ENCODE measurements at regions not wholly inside any gene's neighbourhood (a gene's known extent, or its start where the extent isn't known, plus 50 kb on each side); places are given as distances from the start of the nearest gene placed in this dataset.
"Not testable (repeated sequence)": the region's sequence is repeated elsewhere in the genome, so short reads cannot be mapped to it uniquely, and the experiment has no call there.

- Mint-ChIP-seq H3K4me1 (no peaks in the 10 kb centered on the region), H3K4me3 (no peak overlapping the region), H3K9me3 (peaks cover 0 to 35% (median 15%) of the 10 kb centered on the region in 6 donors), H3K27me3 (ENCODE audit: low read depth in 3 of 3) (peaks cover 0 to 1% (median 0%) of the 10 kb centered on the region in 3 donors), H3K36me3 (no peaks in the 10 kb centered on the region), H3K27ac (no peak overlapping the region)
- no peak for DNase-seq
Measured at GRCh38 chr10:65273115-65273514, 1652.7 kb upstream of the LRRTM3 start.

GRCh38 chr10:65275296-65275695 is 1650.5 kb upstream of the LRRTM3 start:
- DNase-seq, result no peak
- no peaks in the 10 kb centered on the region for H3K4me1 Mint-ChIP-seq
- H3K27ac Mint-ChIP-seq, result no peak overlapping the region
- peaks cover 0 to 1% (median 0%) of the 10 kb centered on the region in 3 donors for H3K27me3 Mint-ChIP-seq (ENCODE audit: low read depth in 3 of 3)
- no peak overlapping the region for H3K4me3 Mint-ChIP-seq
- H3K36me3 Mint-ChIP-seq, result no peaks in the 10 kb centered on the region
- peaks cover 4 to 47% (median 21%) of the 10 kb centered on the region in 6 donors for H3K9me3 Mint-ChIP-seq

GRCh38 chr10:65284495-65285041 is 1641.3 kb upstream of the LRRTM3 start:
- no peak for DNase-seq
- Mint-ChIP-seq H3K36me3 (peaks cover 0 to 3% (median 0%) of the 10 kb centered on the region in 3 donors), H3K27me3 (ENCODE audit: low read depth in 3 of 3) (peaks cover 0 to 3% (median 0%) of the 10 kb centered on the region in 3 donors), H3K9me3 (peaks cover 22 to 52% (median 28%) of the 10 kb centered on the region in 6 donors), H3K4me1 (no peaks in the 10 kb centered on the region), H3K27ac (no peak overlapping the region), H3K4me3 (no peak overlapping the region)

GRCh38 chr10:65285726-65286125 is 1640.1 kb upstream of the LRRTM3 start:
- H3K4me1 Mint-ChIP-seq; H3K27me3 Mint-ChIP-seq (ENCODE audit: low read depth in 3 of 3); H3K4me3 Mint-ChIP-seq; H3K36me3 Mint-ChIP-seq; DNase-seq; H3K27ac Mint-ChIP-seq: not testable (repeated sequence)
- peaks cover 23 to 54% (median 27%) of the 10 kb centered on the region in 6 donors for H3K9me3 Mint-ChIP-seq

GRCh38 chr10:65291286-65291685 is 1634.5 kb upstream of the LRRTM3 start:
- H3K27ac Mint-ChIP-seq, result no peak overlapping the region
- H3K27me3 Mint-ChIP-seq (ENCODE audit: low read depth in 3 of 3), result no peaks in the 10 kb centered on the region
- H3K9me3 Mint-ChIP-seq, result peaks cover 6 to 24% (median 16%) of the 10 kb centered on the region in 6 donors
- H3K4me1 Mint-ChIP-seq, result no peaks in the 10 kb centered on the region
- peaks cover 0 to 3% (median 0%) of the 10 kb centered on the region in 3 donors for H3K36me3 Mint-ChIP-seq
- DNase-seq, result no peak
- no peak overlapping the region for H3K4me3 Mint-ChIP-seq

GRCh38 chr10:65292551-65292950 is 1633.3 kb upstream of the LRRTM3 start:
- no peak overlapping the region for H3K27ac Mint-ChIP-seq
- peaks cover 8 to 21% (median 13%) of the 10 kb centered on the region in 6 donors for H3K9me3 Mint-ChIP-seq
- DNase-seq, result no peak
- no peaks in the 10 kb centered on the region for H3K36me3 Mint-ChIP-seq
- no peak overlapping the region for H3K4me3 Mint-ChIP-seq
- H3K27me3 Mint-ChIP-seq (ENCODE audit: low read depth in 3 of 3), result no peaks in the 10 kb centered on the region
- no peaks in the 10 kb centered on the region for H3K4me1 Mint-ChIP-seq

GRCh38 chr10:65294329-65294728 is 1631.5 kb upstream of the LRRTM3 start:
- Mint-ChIP-seq H3K4me1 (no peaks in the 10 kb centered on the region), H3K4me3 (no peak overlapping the region), H3K27me3 (ENCODE audit: low read depth in 3 of 3) (no peaks in the 10 kb centered on the region), H3K36me3 (no peaks in the 10 kb centered on the region), H3K9me3 (peaks cover 5 to 21% (median 11%) of the 10 kb centered on the region in 6 donors), H3K27ac (no peak overlapping the region)
- no peak for DNase-seq

GRCh38 chr10:65301181-65301580 is 1624.7 kb upstream of the LRRTM3 start:
- H3K9me3 Mint-ChIP-seq, result peaks cover 6 to 21% (median 11%) of the 10 kb centered on the region in 6 donors
- no peak overlapping the region for H3K27ac Mint-ChIP-seq
- DNase-seq, result no peak
- H3K36me3 Mint-ChIP-seq, result peaks cover 0 to 4% (median 0%) of the 10 kb centered on the region in 3 donors
- H3K4me1 Mint-ChIP-seq, result no peaks in the 10 kb centered on the region
- no peaks in the 10 kb centered on the region for H3K27me3 Mint-ChIP-seq (ENCODE audit: low read depth in 3 of 3)
- H3K4me3 Mint-ChIP-seq, result no peak overlapping the region

GRCh38 chr10:65306201-65306600 is 1619.6 kb upstream of the LRRTM3 start:
- H3K4me1 Mint-ChIP-seq, result no peaks in the 10 kb centered on the region
- H3K4me3 Mint-ChIP-seq, result no peak overlapping the region
- H3K9me3 Mint-ChIP-seq, result peaks cover 2 to 26% (median 10%) of the 10 kb centered on the region in 6 donors
- no peak for DNase-seq
- H3K27ac Mint-ChIP-seq, result no peak overlapping the region
- H3K36me3 Mint-ChIP-seq, result peaks cover 0 to 4% (median 0%) of the 10 kb centered on the region in 3 donors
- no peaks in the 10 kb centered on the region for H3K27me3 Mint-ChIP-seq (ENCODE audit: low read depth in 3 of 3)

- Mint-ChIP-seq H3K9me3 (peaks cover 3 to 38% (median 16%) of the 10 kb centered on the region in 6 donors), H3K4me1 (no peaks in the 10 kb centered on the region), H3K27ac (no peak overlapping the region), H3K36me3 (no peaks in the 10 kb centered on the region), H3K27me3 (ENCODE audit: low read depth in 3 of 3) (no peaks in the 10 kb centered on the region), H3K4me3 (no peak overlapping the region)
- no peak for DNase-seq
Measured at GRCh38 chr10:65312876-65313275, 1613.0 kb upstream of the LRRTM3 start.

- Mint-ChIP-seq H3K27me3 (ENCODE audit: low read depth in 3 of 3) (no peaks in the 10 kb centered on the region), H3K9me3 (peaks cover 3 to 37% (median 16%) of the 10 kb centered on the region in 6 donors), H3K4me1 (no peaks in the 10 kb centered on the region), H3K27ac (no peak overlapping the region), H3K4me3 (no peak overlapping the region), H3K36me3 (no peaks in the 10 kb centered on the region)
- DNase-seq, result no peak
Measured at GRCh38 chr10:65313406-65313805, 1612.4 kb upstream of the LRRTM3 start.

- H3K27ac Mint-ChIP-seq, result no peak overlapping the region
- H3K4me1 Mint-ChIP-seq, result no peaks in the 10 kb centered on the region
- no peaks in the 10 kb centered on the region for H3K36me3 Mint-ChIP-seq
- no peak overlapping the region for H3K4me3 Mint-ChIP-seq
- peaks cover 3 to 40% (median 11%) of the 10 kb centered on the region in 6 donors for H3K9me3 Mint-ChIP-seq
- no peaks in the 10 kb centered on the region for H3K27me3 Mint-ChIP-seq (ENCODE audit: low read depth in 3 of 3)
- no peak for DNase-seq
Measured at GRCh38 chr10:65314253-65314652, 1611.6 kb upstream of the LRRTM3 start.

GRCh38 chr10:65319493-65319892 is 1606.3 kb upstream of the LRRTM3 start:
- no peak for DNase-seq
- H3K4me3 Mint-ChIP-seq, result no peak overlapping the region
- H3K9me3 Mint-ChIP-seq, result peaks cover 0 to 56% (median 10%) of the 10 kb centered on the region in 6 donors
- no peaks in the 10 kb centered on the region for H3K4me1 Mint-ChIP-seq
- no peaks in the 10 kb centered on the region for H3K36me3 Mint-ChIP-seq
- H3K27ac Mint-ChIP-seq, result no peak overlapping the region
- peaks cover 0 to 2% (median 0%) of the 10 kb centered on the region in 3 donors for H3K27me3 Mint-ChIP-seq (ENCODE audit: low read depth in 3 of 3)

GRCh38 chr10:65320236-65321026 is 1605.4 kb upstream of the LRRTM3 start:
- Mint-ChIP-seq H3K4me3 (no peak overlapping the region), H3K27ac (no peak overlapping the region), H3K27me3 (ENCODE audit: low read depth in 3 of 3) (peaks cover 0 to 2% (median 0%) of the 10 kb centered on the region in 3 donors), H3K36me3 (no peaks in the 10 kb centered on the region), H3K4me1 (no peaks in the 10 kb centered on the region), H3K9me3 (peaks cover 0 to 48% (median 10%) of the 10 kb centered on the region in 6 donors)
- DNase-seq, result no peak

All from immature natural killer cell (primary cell).